NCI-H1105 treated with DMSO at 0.1 percent for 48 hours (cell line): ENCODE measurements at regions not wholly inside any gene's neighbourhood (a gene's known extent, or its start where the extent isn't known, plus 50 kb on each side); places are given as distances from the start of the nearest gene placed in this dataset.

Source experiments
- DNase-seq: peaks from one replicate; lab custom pipeline; 2025; lab: John Stamatoyannopoulos, UW

DNA sequence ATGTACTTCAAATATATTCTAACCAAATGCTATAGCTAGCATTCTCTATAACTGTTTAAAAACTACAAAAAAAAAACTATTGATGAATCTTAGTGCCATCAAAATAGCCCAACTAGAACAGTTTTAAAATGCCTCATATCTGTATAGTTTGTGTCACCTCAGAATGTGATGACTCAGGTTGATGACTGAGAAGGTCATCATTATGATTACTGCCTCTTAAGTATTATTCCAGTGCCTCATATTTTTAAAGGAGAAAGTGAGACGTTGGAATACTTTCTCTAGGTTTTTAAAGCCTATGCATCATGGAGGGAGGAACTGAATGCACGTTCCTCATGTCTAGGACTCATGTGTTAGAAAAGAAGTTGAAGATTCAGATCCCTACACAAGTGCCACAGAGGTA, 88.2 kb downstream of the TMA16 start:
- no peak for DNase-seq

DNA sequence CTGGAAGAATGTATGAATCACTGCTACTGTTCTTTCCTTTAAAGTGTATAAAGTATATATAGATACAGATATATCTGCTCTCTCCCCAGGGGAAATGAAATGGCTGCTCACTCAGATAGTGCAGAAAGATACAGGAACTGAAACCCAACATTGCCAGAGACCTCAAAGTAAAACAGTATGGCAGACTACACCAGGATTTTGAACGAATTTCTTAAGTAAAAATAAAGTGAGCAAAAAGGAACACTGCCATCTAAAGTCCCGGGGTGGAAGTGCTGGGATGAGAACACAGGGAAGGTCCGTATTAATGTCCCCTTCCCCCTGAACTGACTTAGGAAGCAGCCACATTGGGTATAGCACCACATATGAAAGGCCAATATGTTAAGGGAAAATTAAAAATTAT, 93.4 kb downstream of the TMA16 start:
- DNase-seq = no peak

DNA sequence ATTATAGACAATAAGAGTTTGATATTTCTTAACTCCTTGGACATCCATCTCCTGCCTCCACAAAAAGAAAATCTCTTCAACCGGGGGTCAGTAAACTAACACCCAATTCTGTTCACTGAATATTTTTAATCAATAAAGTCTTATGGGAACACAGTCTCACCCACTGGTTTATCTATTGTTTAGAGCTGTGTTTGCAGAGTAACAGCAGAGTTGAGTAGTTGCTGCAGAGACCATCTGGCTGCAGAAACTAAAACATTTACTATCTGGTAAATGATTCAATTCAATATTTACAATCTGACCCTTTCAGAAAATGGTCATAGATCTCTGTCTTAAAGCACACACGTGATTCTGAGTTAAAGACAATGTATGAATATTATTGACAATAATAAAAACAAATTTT, 94.0 kb downstream of the TMA16 start:
- no peak for DNase-seq

DNA sequence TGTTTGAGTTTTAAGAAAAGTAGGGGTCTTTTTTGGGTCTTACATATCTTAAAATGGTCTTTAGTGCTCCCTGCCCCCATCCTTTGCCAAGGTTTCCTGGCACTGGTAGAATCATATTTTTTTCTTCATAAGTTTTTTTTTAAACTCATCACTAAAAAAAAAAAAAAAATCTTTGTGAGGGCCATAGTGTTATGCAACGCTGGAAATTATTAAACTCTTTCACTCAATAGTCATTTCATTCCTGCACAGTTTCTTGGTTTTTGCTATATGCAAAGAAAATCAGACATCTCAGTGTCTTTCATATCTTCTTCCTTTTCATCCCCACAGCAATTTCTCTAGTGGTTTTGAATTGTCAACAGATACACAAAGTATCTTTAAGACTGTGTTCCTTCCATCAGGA, 95.6 kb downstream of the TMA16 start:
- no peak for DNase-seq

DNA sequence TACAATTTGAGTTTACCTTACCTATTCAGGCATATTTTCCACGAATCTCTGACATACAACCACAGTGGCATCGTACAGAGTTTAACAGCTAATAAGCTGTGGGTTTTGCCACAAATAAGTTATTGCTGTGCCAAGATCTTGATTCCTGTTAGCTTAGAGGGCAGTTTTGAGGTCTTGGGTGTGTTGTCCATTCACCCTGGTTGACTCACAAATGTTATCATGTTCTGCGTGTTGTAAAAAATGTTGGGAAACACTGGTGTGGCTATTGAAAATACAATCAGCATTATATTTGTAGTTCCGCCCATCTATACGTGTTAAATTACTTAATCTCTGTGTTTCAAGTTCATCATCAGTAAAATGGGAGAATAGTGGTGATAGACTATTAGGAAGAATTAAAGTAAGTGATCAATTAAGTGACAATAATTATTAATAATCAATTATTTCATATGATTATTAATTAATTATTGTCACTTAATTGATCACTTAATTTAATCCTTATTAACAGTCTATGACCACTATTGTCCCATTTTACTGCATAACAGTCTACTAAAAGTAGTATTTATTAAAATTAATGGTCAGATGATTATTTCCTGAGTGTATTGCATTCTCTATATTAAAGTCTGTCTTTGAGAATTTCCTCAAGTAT, 96.3 kb downstream of the TMA16 start:
- no peak for DNase-seq

DNA sequence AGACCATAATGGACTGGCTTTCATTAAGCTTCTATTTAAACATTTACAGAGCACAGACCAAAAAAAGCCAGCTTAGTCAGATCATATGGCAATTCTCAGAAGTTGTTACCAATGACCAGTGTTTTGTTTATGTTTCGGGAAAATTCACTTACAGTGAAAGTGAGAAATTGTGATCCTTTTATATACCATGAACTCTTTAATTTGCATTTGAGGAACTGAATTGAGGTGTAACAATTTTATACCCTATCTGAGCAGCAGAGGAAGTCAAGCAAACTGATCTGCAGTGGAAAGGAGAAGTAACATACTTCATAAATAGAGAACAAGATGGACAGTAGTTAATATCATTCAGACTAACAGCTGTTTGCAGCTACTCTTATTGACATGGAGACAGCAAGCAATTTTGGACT, 97.1 kb downstream of the TMA16 start:
- no peak for DNase-seq

DNA sequence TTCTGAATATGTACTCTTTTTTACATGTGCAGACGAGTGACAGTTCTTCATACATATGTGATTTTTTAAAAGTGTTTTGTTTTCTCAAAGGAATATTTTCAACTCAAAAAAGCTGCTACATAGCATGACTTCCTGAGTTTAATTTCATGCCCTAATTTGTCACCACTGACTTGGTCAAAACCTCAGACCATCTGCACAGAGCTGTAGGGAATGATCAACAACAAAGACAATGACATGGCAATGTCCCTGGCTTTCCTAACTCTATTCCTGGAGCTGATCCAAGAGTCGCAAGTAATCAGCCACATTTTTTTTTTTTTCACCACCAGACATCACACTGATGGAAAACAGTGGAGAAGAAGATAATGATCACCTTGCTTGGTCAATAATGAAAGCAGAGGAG, 97.7 kb downstream of the TMA16 start:
- DNase-seq = peak; percentile 43

DNA sequence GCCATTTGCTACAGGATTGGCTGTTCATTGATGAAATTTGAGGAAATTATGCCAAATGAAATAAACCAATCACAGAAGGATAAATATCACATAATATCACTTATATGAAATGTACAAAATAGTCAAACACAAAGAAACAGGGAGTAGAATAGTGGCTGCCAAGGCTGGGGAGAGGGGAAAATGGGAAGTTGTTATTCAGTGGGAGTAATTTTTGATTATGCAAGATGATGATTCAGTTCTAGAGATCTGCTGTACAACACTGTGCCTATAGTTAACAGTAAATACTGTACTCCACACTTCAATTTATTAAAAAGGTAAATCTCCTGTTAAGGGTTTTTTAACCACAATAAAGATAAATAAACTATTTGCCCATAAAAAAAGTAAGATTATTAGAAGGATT, 101.1 kb downstream of the TMA16 start:
- DNase-seq = no peak

DNA sequence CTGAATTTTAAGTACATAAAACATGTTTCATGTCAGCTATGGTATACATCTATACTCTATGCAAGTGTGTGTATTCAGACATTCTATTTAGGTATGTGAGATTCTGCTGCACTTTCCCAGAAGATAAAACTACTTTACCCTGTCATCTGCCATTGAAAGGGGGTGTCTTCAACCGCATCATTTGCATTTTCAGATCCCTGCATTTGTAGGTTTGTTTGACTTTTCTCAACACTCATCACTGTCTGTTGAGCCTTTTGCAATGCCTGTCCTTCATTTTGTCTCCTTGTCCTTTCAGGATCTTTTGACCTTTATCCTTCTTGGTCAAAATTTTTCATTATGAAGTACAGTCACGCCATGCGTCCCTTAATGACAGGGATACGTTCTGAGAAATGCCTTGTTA, 103.5 kb downstream of the TMA16 start:
- no peak for DNase-seq

DNA sequence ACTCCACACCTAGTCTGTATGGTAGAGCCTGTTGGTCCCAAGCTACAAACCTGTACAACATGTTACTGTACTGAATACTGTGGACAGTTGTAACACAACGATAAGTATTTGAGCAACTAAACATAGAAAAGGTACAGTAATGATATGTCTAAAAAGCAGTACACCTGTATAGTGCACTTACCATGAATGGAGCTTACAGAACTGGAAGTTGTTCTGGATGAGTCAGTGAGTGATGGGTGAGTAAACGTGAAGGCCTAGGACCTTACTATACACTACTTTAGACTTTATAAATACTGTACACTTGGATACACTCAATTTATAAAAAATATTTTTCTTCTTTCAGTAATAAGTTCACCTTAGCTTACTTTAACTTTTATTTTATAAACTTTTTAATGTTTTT, 104.0 kb downstream of the TMA16 start:
- no peak for DNase-seq

DNA sequence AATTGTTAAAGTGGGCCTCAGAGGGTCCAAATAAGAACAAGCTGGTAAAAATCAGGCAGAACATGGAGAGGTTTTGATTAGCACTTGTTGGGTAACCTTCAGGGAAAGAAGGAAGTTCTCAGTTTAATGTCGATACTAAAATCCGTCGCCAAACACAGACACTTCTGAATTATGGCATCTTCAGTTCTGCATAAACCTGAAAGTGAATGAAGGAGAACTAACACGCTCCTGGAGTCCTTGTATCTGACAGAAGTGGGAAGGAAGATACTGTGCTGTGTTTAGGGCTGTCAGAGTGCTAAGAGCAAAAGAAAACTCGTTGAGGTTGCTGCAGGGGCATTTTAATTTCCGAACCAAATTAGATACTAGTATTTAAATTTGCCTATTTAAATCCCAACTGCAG, 106.2 kb downstream of the TMA16 start:
- no peak for DNase-seq

DNA sequence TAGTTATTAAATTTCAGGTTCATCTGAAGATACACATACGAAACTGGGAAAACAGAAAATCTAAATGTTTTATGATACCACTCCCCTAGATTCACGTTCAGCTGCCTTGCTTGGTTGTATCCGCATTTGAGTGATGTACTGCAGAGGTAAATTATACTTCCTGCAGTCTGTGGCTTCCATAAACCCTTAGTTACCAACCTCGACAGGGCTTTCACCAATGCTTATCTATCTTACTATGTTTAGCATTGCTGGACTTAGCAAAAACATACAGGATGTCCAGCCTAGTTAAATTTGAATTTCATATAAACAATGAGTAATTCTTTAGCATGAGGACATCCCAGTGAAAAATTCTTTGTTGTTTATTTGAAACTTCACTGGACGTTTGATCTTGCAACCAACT, 108.8 kb downstream of the TMA16 start:
- DNase-seq = no peak

DNA sequence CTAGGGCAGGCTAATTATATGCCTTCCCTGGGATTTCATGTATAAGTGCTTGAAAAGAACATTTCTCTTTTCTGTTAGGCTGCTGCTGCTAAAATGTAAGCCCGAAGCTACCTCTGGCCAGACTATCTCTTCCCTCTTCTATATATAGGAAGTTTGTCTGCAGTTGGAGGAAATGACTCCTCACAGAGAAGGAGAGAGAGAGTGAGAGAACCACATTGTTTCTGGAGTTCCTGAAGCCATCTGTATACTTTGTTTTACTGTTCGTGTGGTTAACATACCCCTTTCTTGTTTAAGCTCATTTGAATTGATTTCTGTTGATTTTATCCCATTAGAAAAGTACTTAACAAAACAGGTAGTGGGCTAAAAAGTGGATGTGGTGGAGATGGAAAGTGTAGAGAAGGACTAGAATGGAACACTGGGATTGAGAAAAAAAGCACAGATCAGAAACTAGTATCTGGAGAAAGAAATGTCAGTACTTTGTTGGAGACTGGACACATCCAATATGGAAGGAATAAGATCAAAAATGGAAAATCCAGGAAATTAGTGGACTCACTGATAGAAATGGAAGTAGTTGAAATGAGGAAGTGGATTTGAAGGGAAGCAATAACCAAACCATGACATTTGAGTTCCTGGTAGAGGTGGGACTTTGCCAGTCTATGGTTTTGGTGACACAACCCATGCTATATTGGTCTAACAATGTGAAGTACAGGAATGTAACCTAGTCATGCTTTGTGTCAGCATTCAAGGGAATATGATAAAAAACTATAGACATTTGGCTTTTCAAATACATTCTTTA, 112.6 kb downstream of the TMA16 start:
- DNase-seq = no peak

DNA sequence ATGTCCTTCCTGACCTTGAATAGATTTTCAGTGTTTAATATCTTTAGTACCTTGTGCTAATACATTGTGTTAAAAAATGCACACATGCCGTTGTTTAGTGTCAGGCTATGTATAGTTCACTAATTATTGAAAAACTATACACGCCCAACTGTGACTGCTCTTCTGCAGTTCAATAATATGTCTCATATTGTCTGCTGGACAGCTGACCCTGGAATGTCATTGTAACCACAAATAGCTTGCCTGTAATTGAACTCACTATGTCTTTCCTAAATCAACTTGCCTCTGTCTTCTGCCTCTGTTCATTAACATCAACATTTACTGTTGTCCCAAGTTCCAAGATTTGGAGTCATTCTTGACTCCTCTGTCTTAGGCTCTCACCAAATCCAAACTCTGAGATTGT, 114.5 kb downstream of the TMA16 start:
- no peak for DNase-seq

DNA sequence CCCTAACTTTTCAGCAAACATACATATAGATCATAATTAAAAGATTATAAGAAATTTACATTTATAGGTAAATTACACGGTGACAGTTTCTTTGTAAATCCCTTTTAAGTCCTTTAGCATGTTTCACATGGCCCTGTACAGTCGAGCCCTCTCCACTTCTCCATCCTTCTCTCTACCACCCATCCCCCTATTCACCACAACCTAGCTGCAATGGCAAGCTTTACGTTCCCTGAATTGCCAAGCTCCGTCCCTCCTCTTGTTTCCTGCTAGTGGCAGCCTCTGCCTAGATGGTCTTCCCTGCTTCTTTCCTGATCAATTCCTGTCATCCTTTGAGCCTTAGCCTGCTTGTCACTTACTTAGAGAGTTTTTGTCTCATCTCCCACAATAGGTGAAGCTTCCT, 116.2 kb downstream of the TMA16 start:
- no peak for DNase-seq

DNA sequence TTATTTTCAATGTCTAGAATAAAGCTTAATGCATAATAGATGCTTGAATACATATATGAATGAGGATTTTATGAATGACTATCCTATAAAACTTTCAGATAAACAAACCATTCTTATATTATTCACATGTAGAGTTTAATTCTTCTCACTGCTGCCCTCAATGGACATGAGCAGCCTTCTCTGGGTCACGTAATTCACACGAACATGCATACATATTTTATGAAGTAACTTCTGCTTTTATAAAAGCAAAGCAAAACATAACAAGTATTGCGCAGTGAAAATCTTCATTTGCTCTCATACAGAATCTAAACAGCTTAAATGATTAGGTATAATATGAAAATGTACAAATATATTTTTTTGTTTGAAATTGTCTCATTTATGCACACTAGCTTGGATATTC, 116.7 kb downstream of the TMA16 start:
- no peak for DNase-seq

DNA sequence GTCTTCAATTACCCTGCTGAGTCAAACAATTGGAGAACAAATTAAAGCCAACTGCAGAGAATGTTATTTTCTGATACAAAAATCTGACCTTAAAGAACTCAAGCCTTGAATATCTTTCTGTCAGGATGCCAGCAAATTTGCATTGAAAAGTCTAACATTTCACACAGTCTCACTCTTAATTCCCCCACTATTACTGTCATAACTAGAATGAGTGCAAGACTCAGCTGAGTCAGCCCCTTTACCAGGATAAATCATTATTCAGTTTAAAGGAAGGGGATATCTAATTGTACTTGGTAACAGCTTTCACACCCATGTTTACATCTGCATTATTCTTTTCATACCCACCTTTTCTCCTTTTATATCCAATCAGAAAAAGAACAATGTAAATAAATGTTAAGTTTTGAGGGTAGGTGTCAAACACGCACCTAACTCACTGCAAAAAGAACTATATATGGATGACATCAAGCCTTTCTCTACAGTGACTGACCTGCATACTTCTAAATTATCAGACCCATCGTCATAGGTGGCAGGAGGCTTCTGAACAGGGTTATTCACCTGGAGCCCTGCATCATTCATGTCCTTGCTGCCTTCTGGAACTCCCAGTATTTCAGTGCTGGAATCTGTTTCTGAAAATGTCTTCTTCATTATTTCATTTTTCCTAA, 117.4 kb downstream of the TMA16 start:
- no peak for DNase-seq

DNA sequence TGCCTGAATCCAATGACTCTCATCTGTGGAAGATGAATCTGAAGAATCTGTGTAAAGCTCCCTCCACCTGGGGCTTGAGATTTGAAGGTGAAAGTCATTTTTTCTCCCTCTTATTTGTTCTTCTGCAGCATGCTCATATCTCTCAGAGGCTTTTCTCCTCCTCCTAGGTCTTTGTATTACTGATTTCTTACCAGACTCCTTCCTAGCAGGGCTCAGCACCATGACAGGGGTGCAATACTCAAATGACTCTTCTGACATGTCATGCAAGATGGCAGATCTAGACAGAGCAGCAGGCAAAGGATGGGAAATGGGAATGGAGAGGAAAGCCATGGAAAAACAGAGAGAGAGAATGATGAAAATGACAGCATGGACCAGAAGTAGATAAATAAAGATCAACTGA, 118.3 kb downstream of the TMA16 start:
- DNase-seq = no peak

DNA sequence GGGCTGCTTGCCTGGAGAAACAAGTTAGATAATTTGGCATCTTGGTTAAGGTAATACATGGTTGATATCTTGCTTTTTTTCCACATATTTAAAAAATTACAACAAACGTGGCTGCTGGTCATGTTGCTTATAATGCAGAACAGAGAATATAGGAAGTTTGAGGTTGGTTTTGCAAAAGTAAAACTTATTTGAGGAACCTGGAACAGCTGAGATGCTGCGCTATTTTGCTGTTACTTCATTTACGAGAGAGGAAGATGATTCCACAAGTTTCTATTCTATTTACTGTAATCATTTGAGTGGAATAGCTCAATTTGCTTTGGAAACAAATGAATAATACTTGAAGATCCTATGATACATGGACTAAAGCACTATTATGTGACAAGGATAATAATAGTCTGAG, 118.9 kb downstream of the TMA16 start:
- DNase-seq = no peak

DNA sequence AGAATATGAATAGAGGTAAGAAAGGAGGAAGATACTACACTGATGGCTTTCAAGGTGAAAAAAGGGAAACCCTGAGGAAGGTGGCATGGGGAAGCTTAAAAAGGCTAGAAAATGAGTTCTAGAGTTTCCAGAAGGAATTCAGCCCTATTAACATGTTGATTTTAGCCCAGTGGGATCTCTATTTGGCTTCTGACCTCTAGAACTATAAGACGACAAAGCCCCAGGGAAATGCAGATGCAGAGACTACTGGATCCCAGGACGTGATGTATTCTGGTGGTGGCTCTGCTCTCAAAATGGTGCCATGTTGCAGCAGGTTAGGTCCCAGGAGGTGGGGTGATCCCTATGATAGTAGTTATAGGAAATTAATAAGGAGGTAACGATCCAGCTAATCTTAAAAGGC, 120.4 kb downstream of the TMA16 start:
- DNase-seq = no peak

DNA sequence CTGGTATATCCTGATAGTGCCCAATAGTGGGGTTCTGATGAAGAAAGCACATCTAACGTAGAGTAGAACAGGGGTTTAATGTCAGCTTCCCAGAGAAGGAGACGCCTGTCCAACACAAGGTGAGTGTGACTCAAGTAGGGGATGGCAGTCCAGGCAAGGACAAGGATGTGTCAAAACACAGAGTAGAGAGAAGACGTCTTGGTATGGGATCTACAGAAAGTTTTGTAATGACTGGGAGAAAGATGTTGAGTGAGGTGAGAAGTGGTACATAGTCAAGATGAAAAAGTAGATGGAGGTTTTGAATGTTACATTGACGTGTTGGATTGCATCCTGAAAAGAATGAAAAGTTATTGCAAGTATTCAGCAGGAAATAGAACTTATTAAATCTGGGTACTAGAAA, 124.4 kb downstream of the TMA16 start:
- no peak for DNase-seq

DNA sequence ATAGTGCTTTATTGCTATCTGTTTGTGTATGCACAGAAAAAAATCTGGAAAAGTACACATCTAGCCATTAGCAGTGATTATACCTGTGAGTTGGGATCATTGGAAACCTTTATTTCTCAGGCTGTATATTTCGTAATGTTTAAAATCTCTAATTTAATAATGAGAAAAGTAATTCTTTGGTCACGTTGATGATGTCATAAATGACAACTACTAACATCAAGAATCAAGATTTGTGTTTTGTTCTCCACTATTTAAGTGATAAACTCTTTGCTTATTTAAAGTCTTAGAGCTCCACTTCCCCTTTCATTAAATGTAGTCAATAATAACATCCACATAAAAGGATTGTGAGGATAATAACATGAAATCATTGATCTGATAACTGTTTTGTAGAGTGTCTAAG, 126.2 kb downstream of the TMA16 start:
- no peak for DNase-seq

DNA sequence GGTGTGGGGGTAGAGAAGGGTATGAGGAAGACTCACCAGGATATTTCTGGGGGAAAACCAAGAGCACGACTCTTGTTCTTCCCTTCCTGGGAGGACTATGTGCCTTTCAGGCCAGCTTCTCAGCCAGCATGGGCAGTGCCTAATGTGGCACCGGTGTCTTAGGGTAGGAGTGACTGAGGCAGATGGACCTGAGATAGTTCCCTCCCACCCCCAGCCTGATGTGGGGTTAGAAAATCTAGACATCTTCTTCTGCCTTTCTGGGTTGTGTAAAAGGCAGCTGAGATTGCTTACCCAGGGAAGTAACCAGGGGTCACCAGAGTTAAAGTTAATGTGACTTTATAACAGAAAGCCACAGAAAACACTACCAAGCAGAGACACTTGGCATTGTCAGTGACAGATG, 127.3 kb downstream of the TMA16 start:
- DNase-seq = no peak
